ENCODE measurements at regions not wholly inside any gene's neighbourhood (a gene's known extent, or its start where the extent isn't known, plus 50 kb on each side); places are given as distances from the start of the nearest gene placed in this dataset.

DNA sequence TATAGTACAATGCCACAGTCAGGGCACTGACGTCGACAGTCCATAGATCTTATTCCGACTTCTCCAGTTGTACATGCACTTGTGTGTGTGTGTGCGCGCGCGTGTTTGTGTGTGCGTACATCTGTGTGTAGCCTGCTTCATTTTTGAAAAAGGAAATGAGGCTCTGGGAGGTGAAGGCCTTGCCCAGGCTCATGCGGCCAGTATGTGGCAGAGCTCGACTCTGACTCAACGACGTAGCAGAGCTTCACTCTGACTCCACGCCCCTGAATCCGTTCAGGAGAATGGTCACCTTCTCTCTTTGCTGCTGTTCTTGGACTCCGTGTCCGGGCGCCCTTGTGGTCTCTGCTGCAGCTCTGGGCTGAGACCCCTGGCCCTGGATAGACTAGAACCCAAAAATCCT, 81.6 kb upstream of the CIBAR2 start:
- Histone ChIP-seq H2AFZ (ENCODE audit: low read length) (no peak overlapping the region), H3K36me3 (replicated peaks in 1 of 2; ENCODE audit: control insufficient read depth in 1 of 2, insufficient read depth in 2 of 2, low read length in 2 of 2) (no peaks in the 10 kb centered on the region), H3K4me1 (ENCODE audit: insufficient read depth, low read length) (peaks cover 58% of the 10 kb centered on the region), H3K9ac (ENCODE audit: insufficient read depth, low read depth, low read length) (no peak overlapping the region), H3K27me3 (ENCODE audit: control insufficient read depth in 1 of 2, insufficient read depth in 2 of 2, low read length in 2 of 2) (no peaks in the 10 kb centered on the region), H3K79me2 (ENCODE audit: insufficient read depth, low read length) (no peaks in the 10 kb centered on the region), H3K4me2 (ENCODE audit: low read depth, low read length) (no peak overlapping the region), H3K9me3 (ENCODE audit: low read length) (no peaks in the 10 kb centered on the region), H3K27ac (ENCODE audit: extremely low read length, insufficient read depth, low read length) (no peak overlapping the region), H4K20me1 (ENCODE audit: insufficient read depth, low read length) (no peaks in the 10 kb centered on the region), H3K4me3 (replicated peaks in 1 of 3; ENCODE audit: insufficient read depth in 1 of 3, low read depth in 2 of 3, low read length in 3 of 3) (no peak overlapping the region)
- no peak for DNase-seq (ENCODE audit: low spot score)
- no peak for ATAC-seq
- TF ChIP-seq SPEN (CRISPR knock-in tag; IDR thresholded peaks at IDR 0.05; ENCODE audit: low read depth), result no peak
- peak; percentile 44; the same call in 1 of the 2 replicates for TF ChIP-seq ZBTB38 (CRISPR knock-in tag; IDR thresholded peaks at IDR 0.05)
- in situ Hi-C loops (cut with HindIII; ENCODE audit: extremely low pct_ligation_motif_present, low pct_unique_long_range_greater_than_20kb), result no loop called here
- ChIA-PET CTCF (ENCODE audit: low intra/inter-chr PET ratio, low total read pairs) (no interaction called here), POLR2A (interaction anchor here (1.4 to 1.8 kb wide), 2 partner anchors 34 to 56 kb away, joined by 4 read pairs; no protein-coding TSS in a partner anchor)
- no TSS peak for BruUV-seq (replicated peaks)
- 94% methylated on average over 17 of the region's 17 CpGs for WGBS (ENCODE audit: low lambda C conversion rate)
- no peak for FAIRE-seq
- intact Hi-C loops (cut with micrococcal nuclease; ENCODE audit: unreplicated experiment), result no loop called here

DNA sequence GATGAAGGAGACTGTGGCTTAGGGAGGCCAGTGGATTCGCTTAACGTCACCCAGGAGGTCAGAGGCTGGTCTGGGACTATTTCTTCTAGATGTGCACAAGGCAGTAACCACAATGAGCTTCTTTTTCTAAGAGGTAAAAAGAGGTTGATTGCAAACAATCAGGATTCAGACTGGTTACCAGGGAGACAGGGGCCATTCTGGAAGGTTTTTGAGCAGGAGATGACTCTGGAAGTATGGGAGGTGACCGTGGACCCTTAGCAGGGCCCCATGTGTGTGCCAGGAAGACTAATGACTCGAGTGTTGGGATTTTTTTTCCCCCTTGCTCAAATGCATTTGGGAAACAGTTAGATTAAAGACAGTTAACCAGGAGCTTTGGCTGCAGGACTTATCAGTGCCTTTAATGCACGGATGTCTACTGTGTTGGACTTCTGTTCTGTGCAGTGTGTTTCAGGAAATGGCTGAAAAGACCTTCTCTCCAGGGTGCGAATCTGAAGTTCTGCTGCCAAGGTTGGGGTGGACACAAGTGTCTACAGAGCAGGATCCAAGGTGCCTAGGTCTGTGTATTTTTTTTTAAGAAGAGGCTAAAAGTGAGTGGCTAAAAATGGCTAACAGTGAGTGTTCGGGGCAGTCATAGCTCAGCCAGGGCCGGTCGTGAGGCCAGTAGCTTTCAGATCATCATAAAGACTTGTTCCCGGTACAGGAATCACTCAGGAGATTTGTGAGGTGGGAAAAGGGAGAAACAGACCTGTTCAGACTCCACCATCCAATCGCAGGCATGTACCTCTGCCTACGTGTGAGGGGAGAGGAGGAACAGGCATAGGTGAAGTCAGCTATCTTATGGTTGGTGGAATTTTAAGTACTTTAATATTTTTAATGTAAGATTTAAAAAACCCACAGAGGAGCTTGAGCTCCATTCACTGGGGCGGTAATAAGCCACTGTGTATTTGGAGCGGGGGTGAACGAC, 82.3 kb upstream of the CIBAR2 start:
- intact Hi-C loops (cut with micrococcal nuclease; ENCODE audit: unreplicated experiment) (no loop called here), in situ Hi-C loops (cut with HindIII; ENCODE audit: extremely low pct_ligation_motif_present, low pct_unique_long_range_greater_than_20kb) (no loop called here)
- ChIA-PET POLR2A (interaction anchor here (1.4 to 1.8 kb wide), 2 partner anchors 35 to 57 kb away, joined by 4 read pairs; no protein-coding TSS in a partner anchor), CTCF (ENCODE audit: low intra/inter-chr PET ratio, low total read pairs) (no interaction called here)
- 0 out of 2 replicates have a peak, but pooled peaks have one; percentile 31 for TF ChIP-seq ZBTB7A (CRISPR knock-in tag; IDR thresholded peaks at IDR 0.05)
- no peak for TF ChIP-seq RBM39 (IDR thresholded peaks at IDR 0.05; ENCODE audit: low read depth, low read length, poor library complexity, severe bottlenecking)
- TF ChIP-seq, protein P1, sequence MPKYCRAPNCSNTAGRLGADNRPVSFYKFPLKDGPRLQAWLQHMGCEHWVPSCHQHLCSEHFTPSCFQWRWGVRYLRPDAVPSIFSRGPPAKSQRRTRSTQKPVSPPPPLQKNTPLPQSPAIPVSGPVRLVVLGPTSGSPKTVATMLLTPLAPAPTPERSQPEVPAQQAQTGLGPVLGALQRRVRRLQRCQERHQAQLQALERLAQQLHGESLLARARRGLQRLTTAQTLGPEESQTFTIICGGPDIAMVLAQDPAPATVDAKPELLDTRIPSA (CRISPR knock-in tag; IDR thresholded peaks at IDR 0.05; ENCODE audit: borderline replicate concordance), result 0 out of 2 replicates have a peak, but pooled peaks have one; percentile 38
- 87% methylated on average over 15 of the region's 15 CpGs for WGBS (ENCODE audit: low lambda C conversion rate)
- DNase-seq (ENCODE audit: low spot score) (no peak), ATAC-seq (no peak), FAIRE-seq (no peak)
- Histone ChIP-seq H3K36me3 (replicated peaks in 1 of 2; ENCODE audit: control insufficient read depth in 1 of 2, insufficient read depth in 2 of 2, low read length in 2 of 2) (no peaks in the 10 kb centered on the region), H3K4me3 (replicated peaks in 1 of 3; ENCODE audit: insufficient read depth in 1 of 3, low read depth in 2 of 3, low read length in 3 of 3) (no peak overlapping the region), H3K27me3 (ENCODE audit: control insufficient read depth in 1 of 2, insufficient read depth in 2 of 2, low read length in 2 of 2) (no peaks in the 10 kb centered on the region), H3K9me3 (ENCODE audit: low read length) (no peaks in the 10 kb centered on the region), H3K9ac (ENCODE audit: insufficient read depth, low read depth, low read length) (no peak overlapping the region), H3K4me2 (ENCODE audit: low read depth, low read length) (no peak overlapping the region), H4K20me1 (ENCODE audit: insufficient read depth, low read length) (no peaks in the 10 kb centered on the region), H3K79me2 (ENCODE audit: insufficient read depth, low read length) (no peaks in the 10 kb centered on the region), H3K4me1 (ENCODE audit: insufficient read depth, low read length) (peaks cover 65% of the 10 kb centered on the region), H3K27ac (ENCODE audit: extremely low read length, insufficient read depth, low read length) (no peak overlapping the region), H2AFZ (ENCODE audit: low read length) (no peak overlapping the region)
- BruUV-seq (replicated peaks), result no TSS peak
